Lower leg skin (tissue), 3 donors: ENCODE measurements at regions not wholly inside any gene's neighbourhood (a gene's known extent, or its start where the extent isn't known, plus 50 kb on each side); places are given as distances from the start of the nearest gene placed in this dataset.

Source experiments
- POLR2A ChIP-seq, 2 donors: fragments of 450-650 bp; IDR thresholded peaks; one replicate each; pipeline ENCODE4 v1.6.1; 2016 to 2017; ENCODE audit warnings: antibody characterized with exemption in 2 of 2, mild to moderate bottlenecking in 1 of 2, moderate library complexity in 1 of 2
- TF ChIP-seq, protein P1 (sequence below), 3 donors: fragments of 450-650 bp; IDR thresholded peaks; one replicate each; pipeline ENCODE4 v1.5.1; 2016; ENCODE audit warnings: antibody characterized with exemption in 3 of 3, mild to moderate bottlenecking in 3 of 3, moderate library complexity in 2 of 3

DNA sequence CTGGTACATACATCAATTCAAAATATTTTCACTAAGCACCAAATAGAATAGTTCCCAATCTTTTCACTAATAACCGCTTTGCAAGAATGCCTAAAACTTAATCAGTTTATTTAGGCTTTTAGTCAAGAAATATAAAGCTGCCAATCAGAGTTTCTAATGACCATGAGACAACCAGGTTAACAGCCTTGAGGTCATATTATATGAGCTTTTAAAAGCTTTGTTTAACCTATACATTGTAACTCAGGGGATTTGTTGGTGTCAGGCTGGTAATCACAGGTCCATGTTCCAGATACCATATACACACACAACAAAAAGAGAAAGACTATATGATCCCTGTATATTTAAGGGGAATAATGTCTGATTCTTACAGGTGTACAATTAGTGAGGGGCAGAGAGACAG is 246.2 kb upstream of the ADGRL2 start:
- TF ChIP-seq, protein P1, sequence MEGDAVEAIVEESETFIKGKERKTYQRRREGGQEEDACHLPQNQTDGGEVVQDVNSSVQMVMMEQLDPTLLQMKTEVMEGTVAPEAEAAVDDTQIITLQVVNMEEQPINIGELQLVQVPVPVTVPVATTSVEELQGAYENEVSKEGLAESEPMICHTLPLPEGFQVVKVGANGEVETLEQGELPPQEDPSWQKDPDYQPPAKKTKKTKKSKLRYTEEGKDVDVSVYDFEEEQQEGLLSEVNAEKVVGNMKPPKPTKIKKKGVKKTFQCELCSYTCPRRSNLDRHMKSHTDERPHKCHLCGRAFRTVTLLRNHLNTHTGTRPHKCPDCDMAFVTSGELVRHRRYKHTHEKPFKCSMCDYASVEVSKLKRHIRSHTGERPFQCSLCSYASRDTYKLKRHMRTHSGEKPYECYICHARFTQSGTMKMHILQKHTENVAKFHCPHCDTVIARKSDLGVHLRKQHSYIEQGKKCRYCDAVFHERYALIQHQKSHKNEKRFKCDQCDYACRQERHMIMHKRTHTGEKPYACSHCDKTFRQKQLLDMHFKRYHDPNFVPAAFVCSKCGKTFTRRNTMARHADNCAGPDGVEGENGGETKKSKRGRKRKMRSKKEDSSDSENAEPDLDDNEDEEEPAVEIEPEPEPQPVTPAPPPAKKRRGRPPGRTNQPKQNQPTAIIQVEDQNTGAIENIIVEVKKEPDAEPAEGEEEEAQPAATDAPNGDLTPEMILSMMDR (IDR thresholded peaks at IDR 0.05) = no peak
- TF ChIP-seq POLR2A (IDR thresholded peaks at IDR 0.05) = no peak
